Right cardiac atrium (tissue), 5 donors: ENCODE measurements at regions not wholly inside any gene's neighbourhood (a gene's known extent, or its start where the extent isn't known, plus 50 kb on each side); places are given as distances from the start of the nearest gene placed in this dataset.
A peak's percentile ranks its signal among the peaks of the same experiment; 100 is the strongest.

ENCODE experiments used
- ATAC-seq, 2 donors: fragments of 200-7000 bp; cut with Tn5 transposase; one replicate each; pipeline versions ENCODE4 v1.8.0 to v1.9.1; 2020; ENCODE audit warnings: moderate library complexity in 2 of 2, mild to moderate bottlenecking in 1 of 2
- DNase-seq, 3 donors: peaks; one replicate each; pipeline ENCODE4 v3.0.0-alpha.2; 2020
- H3K27ac ChIP-seq: one replicate; pipeline ENCODE4 v1.5.1; 2013; ENCODE audit warnings: mild to moderate bottlenecking, low read length, control low read depth, moderate library complexity
- H3K27me3 ChIP-seq: one replicate; pipeline ENCODE4 v1.6.1; 2013; ENCODE audit not compliant: control insufficient read depth, insufficient read depth
- H3K4me1 ChIP-seq: one replicate; pipeline ENCODE4 v1.6.1; 2013; ENCODE audit warnings: low read length; ENCODE audit not compliant: control insufficient read depth, insufficient read depth
- H3K4me3 ChIP-seq: one replicate; pipeline ENCODE4 v1.5.1; 2013; ENCODE audit warnings: low read length, control low read depth
- H3K9me3 ChIP-seq: one replicate; pipeline ENCODE4 v1.6.1; 2013; ENCODE audit warnings: low read length; ENCODE audit not compliant: control insufficient read depth
- WGBS: extraction: QIAGEN DNeasy Blood & Tissue Kit; methylation state at CpG from one replicate; pipeline ENCODE4 v1.1.7; 2013; 5-methylcytosine and 5-hydroxymethylcytosine counted together
- intact Hi-C, 4 donors: fragments of 100-400 bp; cut with DNase I; formaldehyde crosslinking; loops; one replicate each; pipeline versions ENCODE4 v1.11.0 to v1.14.0; 2022 to 2023
- donor health status: healthy with polysubstance abuse.
- donor health status: DM: no; HTN: yes; CAD: no.
- donor health status: DM: no; HTN: no; CAD: no.
- donor health status: DM: no; HTN: yes; CAD: no; lungs with severe emphysema.
- donor health status: DM: yes; HTN: yes; CAD: no.

GRCh38 chr11:103668859-103669258 lies 367.6 kb upstream of the DDI1 start:
- DNase-seq (no peak), ATAC-seq (no peak)
- 74% methylated on average over 2 of the region's 2 CpGs for WGBS
- no peaks in the 10 kb centered on the region for H3K4me1 ChIP-seq
- no peak overlapping the region for H3K27ac ChIP-seq
- no peaks in the 10 kb centered on the region for H3K9me3 ChIP-seq
- H3K4me3 ChIP-seq: no peak overlapping the region
- intact Hi-C loops: no loop called here
- H3K27me3 ChIP-seq: no peaks in the 10 kb centered on the region

- H3K9me3 ChIP-seq: no peaks in the 10 kb centered on the region
- intact Hi-C loops: no loop called here
- H3K27ac ChIP-seq: no peak overlapping the region
- no peaks in the 10 kb centered on the region for H3K4me1 ChIP-seq
- DNase-seq: no peak
- ATAC-seq: no peak
- no peak overlapping the region for H3K4me3 ChIP-seq
- 58% methylated on average over 2 of the region's 2 CpGs for WGBS
- no peaks in the 10 kb centered on the region for H3K27me3 ChIP-seq
Observed at GRCh38 chr11:103671143-103671651, 365.2 kb upstream of the DDI1 start.

DNA sequence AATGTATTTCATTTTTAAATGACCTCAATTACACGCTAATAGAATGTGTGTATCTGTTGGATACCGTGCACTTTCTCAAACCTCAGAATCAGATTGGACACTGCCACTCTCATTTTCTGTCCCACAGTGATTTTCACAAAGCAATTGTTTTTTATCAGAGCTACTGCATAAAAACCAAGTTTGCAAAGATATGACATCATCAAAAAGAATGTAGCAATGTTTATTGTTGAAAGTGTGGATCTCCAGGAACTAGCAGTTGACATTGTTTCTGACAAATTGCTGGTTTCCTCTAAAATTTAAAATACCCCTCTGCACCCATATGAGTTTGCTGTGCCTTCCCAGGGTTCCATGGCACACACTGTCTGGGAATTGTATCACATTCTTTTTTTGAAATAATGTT lies 362.7 kb upstream of the DDI1 start:
- Histone ChIP-seq H3K27ac (no peak overlapping the region), H3K4me3 (no peak overlapping the region), H3K4me1 (no peaks in the 10 kb centered on the region), H3K27me3 (no peaks in the 10 kb centered on the region), H3K9me3 (no peaks in the 10 kb centered on the region)
- ATAC-seq (no peak), DNase-seq (no peak)
- WGBS: 60% methylated on average over 2 of the region's 2 CpGs
- intact Hi-C loops: no loop called here

- ATAC-seq (no peak), DNase-seq (no peak)
- H3K27ac ChIP-seq: no peak overlapping the region
- no peak overlapping the region for H3K4me3 ChIP-seq
- H3K27me3 ChIP-seq: no peaks in the 10 kb centered on the region
- WGBS: 75% methylated on average over 1 of the region's 1 CpG
- intact Hi-C loops: no loop called here
- no peaks in the 10 kb centered on the region for H3K4me1 ChIP-seq
- H3K9me3 ChIP-seq: no peaks in the 10 kb centered on the region
Observed at GRCh38 chr11:103676413-103676812, 360.0 kb upstream of the DDI1 start.

GRCh38 chr11:103680826-103681225 lies 355.6 kb upstream of the DDI1 start:
- H3K4me1 ChIP-seq: no peaks in the 10 kb centered on the region
- H3K27ac ChIP-seq: no peak overlapping the region
- no peaks in the 10 kb centered on the region for H3K27me3 ChIP-seq
- DNase-seq (no peak), ATAC-seq (no peak)
- 43% methylated on average over 1 of the region's 1 CpG for WGBS
- H3K9me3 ChIP-seq: no peaks in the 10 kb centered on the region
- H3K4me3 ChIP-seq: no peak overlapping the region
- intact Hi-C loops: loop anchor here (5.0 to 10.0 kb wide), 4 partner anchors 466 to 481 kb away; partner anchors contain the start of gene PDGFD (in 1 of the 4)

GRCh38 chr11:103681855-103682254 lies 354.6 kb upstream of the DDI1 start:
- intact Hi-C loops: loop anchor here (5.0 to 10.0 kb wide), 4 partner anchors 465 to 480 kb away; partner anchors contain the start of gene PDGFD (in 1 of the 4)
- ATAC-seq: peak in 1 of 2 donors; percentile 45
- no peak overlapping the region for H3K4me3 ChIP-seq
- no peaks in the 10 kb centered on the region for H3K4me1 ChIP-seq
- no peaks in the 10 kb centered on the region for H3K27me3 ChIP-seq
- H3K9me3 ChIP-seq: no peaks in the 10 kb centered on the region
- H3K27ac ChIP-seq: no peak overlapping the region
- WGBS: 68% methylated on average over 7 of the region's 7 CpGs
- DNase-seq: peak in 1 of 3 donors; percentile 45

DNA sequence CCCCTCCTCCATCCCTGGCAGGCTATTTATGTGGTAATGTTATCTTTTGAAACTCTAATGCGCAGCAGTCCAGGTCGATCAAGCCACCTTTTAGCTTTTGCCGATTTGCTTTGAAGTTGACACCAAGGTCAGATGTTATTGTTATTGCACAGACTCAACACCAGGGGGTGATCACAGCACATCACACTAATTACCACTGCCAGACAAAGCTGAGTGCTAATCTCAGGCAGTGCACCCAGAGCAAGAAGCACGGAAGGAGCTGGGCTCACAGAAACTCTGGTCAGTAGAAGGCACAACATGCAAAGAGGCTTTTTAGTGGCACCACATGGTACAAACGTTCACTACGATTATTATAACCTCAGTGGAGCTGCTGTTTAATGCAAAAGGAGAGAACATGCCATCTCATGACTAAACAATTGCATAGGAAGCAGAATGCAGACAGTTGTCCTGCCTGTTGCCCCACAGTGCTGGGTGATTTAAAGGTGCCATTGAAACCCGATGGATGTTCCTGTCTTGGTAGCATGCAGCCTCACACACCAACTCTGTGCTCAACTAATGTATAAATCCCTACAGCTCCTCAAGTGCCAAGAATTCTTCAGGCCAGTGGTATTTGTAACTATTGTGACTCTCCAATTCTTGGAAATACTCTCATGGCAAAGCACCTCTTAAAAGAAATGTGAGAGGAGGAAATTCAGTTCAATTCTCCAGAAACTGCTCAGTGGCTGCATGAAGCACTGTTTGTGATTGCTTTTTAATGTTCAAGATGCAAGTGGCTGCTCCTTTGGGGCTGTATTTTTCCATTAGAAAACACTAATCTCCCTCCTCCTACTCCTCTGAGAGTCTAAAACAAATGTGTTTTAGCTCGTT lies 353.9 kb upstream of the DDI1 start:
- 15% methylated on average over 8 of the region's 8 CpGs for WGBS
- no peak overlapping the region for H3K4me3 ChIP-seq
- no peaks in the 10 kb centered on the region for H3K27me3 ChIP-seq
- DNase-seq: peak; percentile 41 to 71 (median 65)
- no peaks in the 10 kb centered on the region for H3K4me1 ChIP-seq
- H3K9me3 ChIP-seq: no peaks in the 10 kb centered on the region
- no peak overlapping the region for H3K27ac ChIP-seq
- intact Hi-C loops: loop anchor here (5.0 to 10.0 kb wide), 4 partner anchors 465 to 480 kb away; partner anchors contain the start of gene PDGFD (in 1 of the 4)
- peak; percentile 96 to 97 for ATAC-seq

DNA sequence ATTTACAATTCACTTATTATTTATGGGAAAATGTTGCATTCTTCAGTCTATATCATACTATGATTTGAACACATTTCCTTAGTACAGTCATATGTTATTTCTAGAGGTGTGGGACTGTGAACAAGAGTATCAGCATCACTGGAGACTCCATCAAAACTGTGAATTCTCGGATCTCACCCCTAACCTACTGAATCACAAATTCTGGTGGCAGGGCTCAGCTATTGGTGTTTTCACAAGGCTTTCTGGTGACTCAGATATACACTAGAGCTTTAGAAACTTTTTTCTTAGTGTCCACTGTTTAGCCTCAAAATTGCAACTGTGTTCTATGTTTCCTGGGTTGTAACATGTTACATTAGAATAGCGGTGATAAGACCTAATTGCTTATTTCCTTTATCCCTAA lies 352.9 kb upstream of the DDI1 start:
- Histone ChIP-seq H3K4me1 (no peaks in the 10 kb centered on the region), H3K4me3 (no peak overlapping the region), H3K27me3 (no peaks in the 10 kb centered on the region), H3K9me3 (no peaks in the 10 kb centered on the region), H3K27ac (no peak overlapping the region)
- no peak for DNase-seq
- WGBS: 95% methylated on average over 2 of the region's 2 CpGs
- no peak for ATAC-seq
- intact Hi-C loops: loop anchor here (5.0 to 10.0 kb wide), 4 partner anchors 464 to 479 kb away; partner anchors contain the start of gene PDGFD (in 1 of the 4)

DNA sequence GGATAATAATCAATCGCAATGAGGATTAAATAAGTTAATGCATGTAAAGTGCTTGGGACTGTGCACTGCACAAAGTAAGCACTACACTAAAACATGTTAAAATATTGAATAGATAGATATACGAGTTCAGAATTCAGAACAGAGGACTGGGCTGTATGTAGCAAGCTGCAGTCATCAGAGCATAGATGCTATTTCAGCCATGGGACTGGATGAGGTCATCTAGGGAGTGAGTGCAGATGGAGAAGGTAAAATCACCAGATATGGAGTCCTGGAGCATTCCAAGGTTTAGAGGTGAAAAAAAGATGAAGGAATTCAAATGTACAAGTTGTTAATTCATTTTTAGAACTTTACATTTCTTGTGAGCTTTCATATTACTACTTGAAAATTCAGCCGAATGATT lies 347.5 kb upstream of the DDI1 start:
- Histone ChIP-seq H3K4me1 (no peaks in the 10 kb centered on the region), H3K9me3 (no peaks in the 10 kb centered on the region), H3K27me3 (no peaks in the 10 kb centered on the region), H3K27ac (no peak overlapping the region), H3K4me3 (no peak overlapping the region)
- ATAC-seq (no peak), DNase-seq (no peak)
- WGBS: 79% methylated on average over 3 of the region's 3 CpGs
- intact Hi-C loops: loop anchor here in 1 of 4 donors (10.0 kb wide), 1 partner anchor 466 kb away; no protein-coding TSS in a partner anchor

GRCh38 chr11:103690356-103690755 lies 346.1 kb upstream of the DDI1 start:
- 37% methylated on average over 1 of the region's 1 CpG for WGBS
- H3K27me3 ChIP-seq: no peaks in the 10 kb centered on the region

DNA sequence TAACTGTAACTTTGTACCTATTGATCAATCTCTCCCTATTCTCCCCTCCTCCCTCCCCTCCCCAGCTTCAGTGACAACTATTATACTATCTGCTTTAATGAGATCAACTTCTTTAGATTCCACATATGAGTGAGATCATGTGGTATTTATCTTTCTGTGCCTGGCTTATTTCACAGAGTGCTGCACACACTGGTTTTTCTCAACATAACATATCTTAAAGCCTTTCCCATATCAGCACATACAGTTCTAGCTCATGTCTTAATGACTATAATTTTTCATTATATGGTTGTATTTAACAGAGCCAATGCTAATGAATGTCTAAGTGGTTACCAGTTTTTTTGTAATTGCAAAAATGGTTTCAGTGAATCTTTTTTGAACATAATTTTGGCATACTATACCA lies 340.3 kb upstream of the DDI1 start:
- ATAC-seq: no peak
- Histone ChIP-seq H3K27ac (no peak overlapping the region), H3K4me1 (no peaks in the 10 kb centered on the region), H3K27me3 (no peaks in the 10 kb centered on the region), H3K4me3 (no peak overlapping the region), H3K9me3 (no peaks in the 10 kb centered on the region)
- no peak for DNase-seq
- intact Hi-C loops: no loop called here

More at GRCh38 chr11:103690356-103690755, 346.1 kb upstream of the DDI1 start:
- DNase-seq (no peak), ATAC-seq (no peak)
- Histone ChIP-seq H3K4me3 (no peak overlapping the region), H3K27ac (no peak overlapping the region), H3K9me3 (no peaks in the 10 kb centered on the region), H3K4me1 (no peaks in the 10 kb centered on the region)
- intact Hi-C loops: no loop called here
